HG02884 (cell line): ENCODE measurements at regions not wholly inside any gene's neighbourhood (a gene's known extent, or its start where the extent isn't known, plus 50 kb on each side); places are given as distances from the start of the nearest gene placed in this dataset.
"Not testable (repeated sequence)": the region's sequence is repeated elsewhere in the genome, so short reads cannot be mapped to it uniquely, and the experiment has no call there.

Experiments used
- ATAC-seq: cut with Tn5 transposase; IDR thresholded peaks from one replicate; pipeline ENCODE4 v1.9.1; 2021; ENCODE audit warnings: mild to moderate bottlenecking, moderate library complexity; ENCODE audit not compliant: unreplicated experiment

DNA sequence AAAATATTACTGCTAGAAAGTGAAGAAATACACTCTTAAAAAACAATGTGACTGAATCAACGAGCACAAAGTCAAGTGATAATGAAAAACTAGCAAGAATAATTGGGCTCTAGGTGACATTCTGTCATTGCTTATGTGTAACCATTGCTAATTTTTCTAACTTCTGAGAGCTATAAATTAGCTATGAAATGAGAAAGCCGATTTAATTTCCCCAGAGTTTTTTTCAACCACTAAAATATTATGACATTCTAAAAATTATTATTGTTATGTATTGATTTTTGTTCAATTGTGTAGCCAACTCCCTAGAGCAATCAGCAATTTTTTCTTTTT lies 458.6 kb upstream of the ATXN8OS start:
- ATAC-seq, result no peak

DNA sequence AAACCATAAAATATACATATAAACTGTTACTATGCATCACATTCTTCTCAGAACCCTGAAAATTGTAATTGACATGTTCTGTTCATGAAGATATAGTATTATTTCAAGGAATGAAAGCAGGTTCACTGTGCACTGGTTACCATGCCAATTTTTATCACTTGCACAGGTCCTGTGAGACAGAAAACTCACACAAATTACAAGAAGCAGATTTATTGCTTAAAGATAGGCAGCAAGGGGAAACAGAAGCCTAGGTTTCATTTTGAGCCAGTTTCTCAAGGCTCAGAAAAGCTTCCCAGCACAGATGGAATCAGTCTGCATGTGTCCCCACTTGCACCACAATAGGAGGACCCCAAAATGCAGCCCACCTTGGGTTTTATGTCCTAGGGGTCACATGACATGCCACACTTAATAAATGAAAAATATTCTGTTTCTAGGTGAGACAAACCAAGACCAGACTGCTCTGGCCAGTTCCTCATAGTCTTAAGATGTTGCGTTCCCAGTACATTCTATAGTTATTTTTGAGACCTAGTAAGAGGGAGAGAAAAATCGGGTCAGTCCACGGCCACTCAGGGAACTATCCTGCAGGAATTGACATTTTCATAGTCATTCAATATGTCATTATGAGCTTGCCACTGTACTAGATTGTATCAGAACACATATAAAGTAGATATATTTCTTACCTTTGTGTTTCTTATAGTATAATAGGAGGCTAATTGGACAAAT lies 459.1 kb upstream of the ATXN8OS start:
- ATAC-seq, result no peak

DNA sequence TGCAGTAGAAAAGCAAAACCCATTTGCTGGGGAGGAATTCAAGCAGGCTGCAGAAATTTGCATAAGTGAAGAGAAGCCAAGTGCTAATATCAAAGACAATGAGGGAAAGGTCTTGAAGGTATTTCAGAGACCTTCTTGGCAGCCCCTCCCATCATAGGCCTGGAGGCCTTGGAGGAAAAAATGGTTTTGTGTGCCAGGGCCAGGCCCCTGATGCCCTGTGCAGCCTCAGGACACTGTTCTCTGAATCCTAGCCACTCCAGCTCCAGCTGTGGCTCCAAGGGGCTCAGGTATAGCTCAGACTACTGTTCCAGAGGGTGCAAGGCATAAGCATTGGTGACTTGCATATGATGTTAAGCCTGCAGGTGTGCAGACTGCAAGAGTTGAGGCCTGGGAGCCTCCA lies 463.2 kb upstream of the ATXN8OS start:
- ATAC-seq, result no peak

DNA sequence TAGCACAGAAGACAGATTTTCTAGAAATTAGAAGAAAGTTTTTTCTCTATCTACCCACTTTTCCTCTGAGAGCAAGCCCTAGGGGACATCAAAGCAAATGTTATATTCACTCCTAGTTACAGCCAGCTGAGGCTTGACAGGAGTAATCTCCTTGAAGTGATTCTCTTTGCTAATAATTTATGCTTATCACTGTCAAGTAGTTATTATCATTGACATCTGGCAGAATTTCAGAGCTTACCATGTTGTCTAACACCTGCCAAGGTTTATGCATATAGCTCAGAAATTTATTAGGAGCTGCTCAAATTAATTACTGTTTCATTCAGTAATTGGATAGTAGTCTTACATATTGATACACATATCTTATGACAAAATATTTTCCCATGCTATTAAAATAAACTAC lies 465.9 kb upstream of the ATXN8OS start:
- ATAC-seq, result no peak

DNA sequence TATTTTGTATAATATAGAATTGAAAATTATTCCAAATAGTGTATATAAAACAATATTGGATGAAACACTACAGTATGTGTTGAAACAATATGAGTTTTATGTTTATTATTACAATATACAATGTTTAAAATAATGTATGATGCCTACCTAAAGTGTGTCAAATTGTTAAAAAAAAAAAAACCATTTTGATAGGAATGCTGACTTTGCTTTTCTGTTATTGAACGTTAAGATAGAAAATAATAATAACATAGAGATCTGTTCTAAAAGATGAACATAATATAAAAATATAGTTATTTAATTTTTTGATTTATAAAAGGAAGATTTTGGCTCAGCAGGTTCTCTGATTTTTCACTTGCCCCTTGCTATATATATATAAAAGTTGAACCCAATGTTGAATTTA lies 474.6 kb upstream of the ATXN8OS start:
- ATAC-seq, result no peak

DNA sequence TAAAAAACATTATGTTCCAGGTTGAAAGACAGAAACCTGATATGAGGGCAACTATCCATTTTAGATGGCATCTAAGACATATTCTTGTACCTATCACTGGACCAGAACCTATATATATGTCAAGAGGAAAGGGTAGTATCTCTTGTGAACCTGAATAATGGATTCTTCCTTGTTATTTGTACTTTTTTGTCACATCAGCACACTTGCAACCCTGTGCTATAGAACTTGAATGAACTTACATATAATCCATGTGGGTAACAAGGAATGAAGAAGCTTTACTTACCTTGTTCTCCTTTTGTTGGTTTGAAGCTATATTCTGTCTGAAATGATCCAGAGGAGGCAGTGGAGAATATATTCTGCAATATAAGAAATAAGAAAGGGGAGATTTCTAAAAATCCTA lies 483.7 kb upstream of the ATXN8OS start:
- ATAC-seq, result no peak

DNA sequence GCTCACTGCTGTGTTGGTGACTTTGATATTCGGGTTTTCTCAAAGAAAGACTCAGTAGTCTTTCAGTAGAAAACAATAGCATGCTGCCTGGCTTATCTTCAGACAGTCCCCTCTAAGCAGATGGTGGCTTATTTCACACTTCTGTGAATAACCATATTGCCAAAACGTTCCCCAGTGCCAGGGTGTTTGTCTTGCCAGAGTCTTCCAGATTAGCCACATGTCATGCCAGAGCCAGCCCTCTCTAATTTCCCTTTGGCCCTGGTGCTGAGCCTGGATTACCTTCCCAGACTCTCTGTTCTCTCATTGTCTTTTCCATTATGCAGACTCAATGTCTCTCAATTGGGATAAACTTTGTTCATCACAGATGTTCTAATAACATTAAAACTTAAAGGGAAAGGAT lies 488.0 kb upstream of the ATXN8OS start:
- ATAC-seq, result no peak

DNA sequence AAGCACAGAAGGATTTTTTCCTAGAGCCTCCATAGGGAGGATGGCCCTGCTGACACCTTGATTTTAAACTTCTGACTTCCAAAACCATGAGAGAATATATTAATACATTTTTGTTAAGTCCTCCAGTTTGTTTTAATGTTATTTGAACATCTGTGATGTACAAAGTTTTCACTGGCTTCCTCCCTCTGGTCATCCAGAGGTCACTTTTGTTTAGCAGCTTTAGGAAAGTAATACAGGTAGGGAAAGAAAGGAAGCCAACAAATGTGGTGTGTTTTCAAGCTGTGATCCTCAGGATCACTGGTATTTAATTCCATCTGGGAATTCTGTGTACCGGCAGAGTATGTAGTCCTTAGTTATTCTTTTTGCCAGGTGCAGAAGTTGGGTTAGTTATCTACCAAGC lies 488.8 kb upstream of the ATXN8OS start:
- no peak for ATAC-seq

DNA sequence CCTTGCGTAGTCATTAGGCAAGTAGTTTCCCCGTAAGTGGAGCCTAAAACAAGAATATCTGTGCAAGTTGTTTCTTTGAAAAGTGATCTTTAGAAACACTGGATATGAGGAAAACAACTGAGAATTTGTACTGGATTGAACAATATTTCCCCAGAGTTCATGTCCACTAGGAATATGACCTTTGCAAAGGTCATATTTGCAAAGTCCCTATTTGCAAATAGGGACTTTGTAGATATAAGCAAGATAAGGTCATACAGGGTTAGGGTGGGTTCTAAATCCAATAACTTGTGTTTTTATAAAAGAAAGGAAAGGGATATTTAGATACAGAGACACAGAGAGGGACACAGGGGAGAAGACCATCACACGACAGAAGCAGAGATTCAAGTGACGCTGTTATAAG lies 489.2 kb upstream of the ATXN8OS start:
- no peak for ATAC-seq

DNA sequence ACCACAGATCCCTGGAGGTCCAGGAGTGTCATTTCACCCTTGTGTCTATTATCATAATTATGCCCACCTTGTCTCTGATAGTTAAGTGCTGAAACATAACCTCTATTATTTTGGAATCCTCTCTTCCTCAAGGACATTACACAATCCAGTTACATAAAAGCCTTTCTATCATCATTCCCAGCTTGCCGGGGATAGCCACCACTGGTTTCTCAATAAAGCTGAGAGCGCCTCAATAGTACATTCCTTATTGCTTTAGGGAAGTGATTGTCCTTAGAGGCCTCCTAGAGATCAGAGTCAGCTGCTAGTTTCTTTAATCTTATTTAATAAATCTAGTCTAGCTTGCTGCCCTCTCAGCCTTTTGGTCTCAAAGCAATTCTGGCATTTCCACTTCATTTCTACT lies 490.0 kb upstream of the ATXN8OS start:
- no peak for ATAC-seq

DNA sequence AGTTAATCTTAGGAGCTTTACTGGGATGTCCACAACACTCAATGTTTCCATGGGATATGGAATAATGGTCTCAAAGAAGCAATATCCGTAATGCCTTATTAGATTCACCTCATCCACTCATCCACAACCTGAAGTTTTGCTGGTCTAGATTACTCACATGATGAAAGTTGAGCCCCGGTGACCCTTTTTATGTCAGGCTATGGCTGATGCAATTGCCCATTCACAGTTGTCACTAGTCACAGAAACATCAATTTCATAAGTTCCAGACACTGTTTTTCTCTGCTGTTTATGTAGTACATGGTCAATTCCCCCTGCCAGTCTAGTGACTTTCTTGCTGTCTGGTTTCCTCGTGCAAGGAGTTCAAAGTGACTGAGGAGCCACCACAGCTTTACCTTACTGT lies 491.2 kb upstream of the ATXN8OS start:
- ATAC-seq, result no peak

DNA sequence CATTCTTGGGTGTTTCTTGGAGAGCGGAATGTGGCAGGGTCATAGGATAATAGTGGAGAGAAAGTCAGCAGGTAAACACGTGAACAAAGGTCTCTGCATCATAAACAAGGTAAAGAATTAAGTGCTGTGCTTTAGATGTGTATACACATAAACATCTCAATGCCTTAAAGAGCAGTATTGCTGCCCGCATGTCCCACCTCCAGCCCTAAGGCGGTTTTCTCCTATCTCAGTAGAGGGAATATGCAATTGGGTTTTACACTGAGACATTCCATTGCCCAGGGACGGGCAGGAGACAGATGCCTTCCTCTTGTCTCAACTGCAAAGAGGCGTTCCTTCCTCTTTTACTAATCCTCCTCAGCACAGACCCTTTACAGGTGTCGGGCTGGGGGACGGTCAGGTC lies 492.6 kb upstream of the ATXN8OS start:
- not testable (repeated sequence) for ATAC-seq

DNA sequence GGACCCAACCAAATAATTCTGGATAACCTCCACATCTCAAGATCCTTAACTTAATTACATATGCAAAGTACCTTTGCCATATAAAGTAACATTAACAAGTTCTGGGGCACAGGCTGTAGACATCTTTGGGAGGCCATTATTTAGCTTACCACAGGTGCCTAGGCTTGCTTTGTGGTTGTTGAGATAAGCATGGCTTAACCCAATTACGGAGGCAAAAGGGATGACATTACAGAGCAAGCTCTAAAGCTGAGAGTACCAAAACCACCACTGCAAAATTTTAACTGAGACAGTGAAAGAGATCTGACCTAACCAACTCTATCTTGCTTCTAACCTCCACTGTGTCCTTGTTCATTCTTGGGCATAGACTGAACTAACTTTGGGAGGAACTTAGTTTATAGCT lies 502.9 kb upstream of the ATXN8OS start:
- ATAC-seq, result no peak

DNA sequence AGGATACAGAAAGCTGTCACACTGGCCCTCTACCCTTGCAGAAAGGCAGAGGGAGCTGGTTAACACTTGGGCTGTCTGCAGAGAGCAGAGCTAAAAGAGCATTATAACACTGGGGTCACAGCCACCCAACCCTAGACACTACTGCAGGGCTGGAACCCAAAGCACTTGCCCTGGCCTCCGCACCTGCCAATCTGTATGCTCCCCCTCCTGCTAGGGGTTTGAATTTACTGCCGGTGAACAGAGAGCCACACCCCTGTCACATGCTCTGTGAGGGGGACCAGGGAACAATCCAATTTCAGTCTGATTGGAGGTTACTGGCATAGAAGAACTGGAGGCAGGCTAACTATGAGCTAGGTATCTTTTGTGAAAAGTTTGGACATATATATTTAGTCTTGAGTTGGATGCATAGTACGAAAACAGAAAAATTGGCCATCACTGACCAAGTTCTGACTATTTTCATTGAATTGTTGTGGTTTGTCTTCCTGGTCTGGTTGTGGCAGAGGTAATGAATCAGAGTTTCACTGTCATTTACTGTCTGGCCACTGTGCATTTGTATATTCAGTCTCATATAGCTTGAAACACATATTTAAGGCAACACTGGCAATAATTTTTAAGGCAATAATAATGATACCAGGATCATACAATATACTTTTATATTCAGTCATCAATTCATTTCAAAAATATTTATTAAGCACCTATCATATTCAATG lies 504.3 kb upstream of the ATXN8OS start:
- no peak for ATAC-seq

DNA sequence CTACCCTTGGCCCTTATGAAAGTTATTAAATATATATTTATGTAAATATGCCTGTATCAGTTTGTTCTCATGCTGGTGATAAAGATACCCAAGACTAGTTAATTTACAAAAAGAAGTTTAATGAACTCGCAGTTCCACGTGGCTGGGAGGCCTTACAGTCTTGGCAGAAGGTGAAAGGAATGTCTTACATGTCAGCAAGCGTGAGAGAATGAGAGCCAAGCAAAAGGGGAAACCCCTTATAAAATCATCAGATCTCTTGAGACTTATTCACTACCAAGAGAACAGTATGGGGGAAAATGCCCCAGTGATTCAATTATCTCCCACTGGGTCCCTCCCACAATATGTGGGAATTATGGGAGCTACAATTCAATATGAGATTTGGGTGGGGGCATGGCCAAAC lies 506.0 kb upstream of the ATXN8OS start:
- ATAC-seq, result no peak

DNA sequence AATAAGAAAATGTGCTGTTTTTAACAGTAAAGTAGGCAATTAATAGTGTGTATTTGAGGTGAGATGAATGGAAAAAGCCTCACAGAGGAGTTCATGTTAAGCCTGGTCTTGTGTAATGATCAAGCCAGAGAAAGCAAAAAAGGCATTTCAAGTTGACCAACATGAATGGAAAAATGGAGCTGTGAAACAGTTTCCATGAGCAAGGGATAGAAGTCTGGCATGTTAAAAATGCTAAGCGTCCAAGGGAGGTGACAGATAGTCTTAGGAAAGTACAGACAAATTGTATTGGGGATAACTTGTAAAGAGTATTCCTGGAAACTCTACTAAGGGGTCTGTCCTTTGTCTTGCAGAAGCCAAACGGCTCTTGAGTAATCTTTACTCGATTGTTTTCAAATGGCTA lies 506.8 kb upstream of the ATXN8OS start:
- no peak for ATAC-seq

DNA sequence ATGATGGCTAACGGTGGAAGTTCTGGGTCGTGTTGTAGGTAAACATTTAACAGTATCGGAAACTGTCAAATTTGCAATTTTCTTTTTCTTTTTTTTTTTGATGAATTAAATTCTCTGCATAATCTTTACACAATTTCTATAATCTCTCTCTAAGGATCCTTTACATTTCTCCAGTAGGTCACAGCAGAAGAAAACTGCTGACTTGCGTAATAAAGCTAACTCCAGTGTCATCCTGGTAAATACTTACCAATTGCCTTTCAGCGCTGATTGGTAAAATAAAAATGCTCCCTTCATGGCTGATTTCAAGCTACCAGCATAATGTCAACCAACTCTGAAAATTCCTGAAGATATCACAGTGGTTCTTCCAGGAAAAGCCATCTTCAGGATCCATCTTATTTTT lies 510.5 kb upstream of the ATXN8OS start:
- ATAC-seq, result no peak

DNA sequence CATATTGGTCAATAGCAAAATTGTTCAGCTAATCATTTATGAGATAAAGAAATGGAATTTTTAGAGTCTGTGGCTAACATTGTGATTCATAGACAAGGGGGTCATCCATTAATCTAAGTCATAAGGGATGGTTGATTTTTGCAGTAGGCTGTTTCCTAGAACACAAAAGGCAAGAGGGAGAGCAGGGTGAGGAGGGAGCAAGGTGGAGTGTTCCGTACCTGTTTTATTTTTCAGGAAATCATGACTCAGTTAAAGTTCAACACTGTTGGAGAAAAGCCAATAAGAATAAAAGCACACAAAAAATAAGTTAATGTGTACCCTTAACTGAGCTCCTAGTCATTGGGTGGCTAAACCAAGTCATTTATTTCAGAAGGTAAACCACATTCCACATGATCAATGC lies 512.4 kb upstream of the ATXN8OS start:
- no peak for ATAC-seq

DNA sequence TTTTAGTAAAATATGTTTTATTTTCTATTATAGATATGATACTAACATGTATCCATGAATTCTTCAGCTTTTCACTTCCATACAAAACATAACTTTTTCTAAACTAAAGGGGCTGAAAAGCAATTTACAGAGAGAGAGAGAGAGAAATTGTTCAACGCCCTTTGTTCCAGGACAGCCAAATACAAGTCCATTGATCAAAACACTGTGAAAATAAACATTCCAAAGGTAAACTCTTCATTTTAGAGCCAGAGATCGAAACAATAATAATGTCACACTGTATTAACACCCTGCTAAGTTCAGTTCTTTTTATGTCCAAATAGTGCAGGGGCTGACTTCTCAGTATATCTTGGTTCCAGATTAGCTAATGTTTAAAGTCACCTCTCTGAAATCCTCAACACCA lies 516.2 kb upstream of the ATXN8OS start:
- no peak for ATAC-seq

DNA sequence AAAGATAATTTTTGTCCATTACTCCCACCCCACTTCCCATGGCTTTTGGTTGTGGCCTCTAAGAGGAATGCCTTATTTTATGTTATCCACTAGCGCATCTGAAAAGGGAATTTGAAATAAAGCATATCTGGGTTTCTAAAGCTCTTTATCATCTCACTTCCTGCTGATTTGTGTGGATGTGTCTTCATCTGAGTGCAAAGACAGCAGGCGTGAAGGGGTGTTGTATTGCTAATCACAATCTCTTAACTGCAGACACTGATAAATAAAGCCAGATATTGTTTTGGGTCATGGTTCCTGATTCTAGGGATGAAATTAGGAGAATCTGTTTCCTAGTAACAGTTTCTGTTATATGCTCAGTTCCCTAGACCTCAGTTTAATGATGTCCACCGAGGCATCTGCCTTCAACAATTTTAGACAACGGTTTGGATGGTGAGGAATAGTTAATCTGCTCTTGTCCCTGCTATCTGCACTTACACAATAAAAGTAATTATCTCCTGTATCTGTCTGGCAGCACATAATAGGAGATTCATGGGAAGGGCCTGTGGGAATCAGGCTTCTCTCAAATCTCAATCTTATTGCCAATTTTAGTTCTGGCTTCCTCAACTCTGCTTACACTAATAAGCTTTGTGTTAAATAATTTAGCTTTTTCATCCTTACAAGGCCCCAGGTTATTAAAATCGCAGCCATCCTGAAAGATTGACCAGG lies 517.9 kb upstream of the ATXN8OS start:
- no peak for ATAC-seq

DNA sequence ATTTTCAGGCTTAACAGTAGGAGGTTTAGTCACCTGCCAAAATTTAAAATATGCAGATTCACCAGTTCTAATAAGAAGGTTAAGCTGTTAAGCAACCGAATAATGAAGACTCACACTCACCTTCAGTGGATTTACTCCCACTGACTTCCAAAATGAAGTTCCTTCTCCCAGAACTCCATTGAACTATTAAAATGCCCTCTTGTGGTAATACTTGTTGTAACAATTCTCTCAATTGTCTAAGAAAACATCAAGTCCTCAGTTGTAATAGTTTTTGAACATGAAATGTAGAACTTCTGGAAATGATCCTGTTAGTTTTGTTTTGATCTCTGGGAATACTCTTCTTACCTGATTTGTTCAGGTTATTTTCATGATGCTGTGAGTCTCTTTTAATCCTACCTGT lies 522.0 kb upstream of the ATXN8OS start:
- no peak for ATAC-seq

DNA sequence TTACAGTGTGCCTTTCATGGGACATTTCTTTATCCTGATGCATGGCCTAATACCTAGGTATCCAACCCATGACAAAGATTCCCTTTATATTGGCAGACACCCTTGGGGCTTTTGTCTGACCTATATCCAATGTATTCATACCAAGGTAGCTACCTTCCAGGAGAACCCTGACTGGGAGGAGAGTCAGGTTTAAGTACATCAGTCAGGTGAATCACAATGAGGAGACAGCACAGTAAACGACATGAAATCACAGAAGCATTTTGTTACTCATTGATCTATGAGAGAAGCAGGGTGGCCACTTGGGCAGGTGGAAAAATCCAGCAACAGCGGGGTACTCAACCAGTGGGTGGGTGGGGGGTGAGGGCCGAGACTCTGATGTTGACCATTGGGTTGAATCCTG lies 527.4 kb upstream of the ATXN8OS start:
- ATAC-seq, result no peak
